ACC112 (cell line): ENCODE measurements at regions not wholly inside any gene's neighbourhood (a gene's known extent, or its start where the extent isn't known, plus 50 kb on each side); places are given as distances from the start of the nearest gene placed in this dataset.

Source experiments
- H2AFZ ChIP-seq: fragments of 200-600 bp; sonication (generic); one replicate; pipeline ENCODE4 v1.6.0; 2017; ENCODE audit warnings: antibody characterized with exemption, low read length; ENCODE audit not compliant: unreplicated experiment
- H3K27ac ChIP-seq: fragments of 200-600 bp; sonication (generic); 2 replicates; pipeline ENCODE4 v1.5.1; 2014; ENCODE audit warnings: low read depth, mild to moderate bottlenecking, antibody characterized with exemption, low read length, moderate library complexity
- H3K27me3 ChIP-seq: fragments of 200-600 bp; sonication (generic); 2 replicates; pipeline ENCODE4 v1.6.1; 2014; ENCODE audit warnings: mild to moderate bottlenecking, antibody characterized with exemption, low read length, moderate library complexity, mixed read lengths; ENCODE audit not compliant: insufficient read depth
- H3K36me3 ChIP-seq: fragments of 200-600 bp; sonication (generic); 2 replicates; pipeline ENCODE4 v1.6.1; 2016; ENCODE audit warnings: mild to moderate bottlenecking, antibody characterized with exemption, low read length, moderate library complexity, mixed read lengths; ENCODE audit not compliant: insufficient read depth
- H3K4me1 ChIP-seq: fragments of 200-600 bp; sonication (generic); one replicate; pipeline ENCODE4 v1.6.1; 2016; ENCODE audit warnings: low read length, mixed read lengths; ENCODE audit not compliant: insufficient read depth, unreplicated experiment, control insufficient read depth
- H3K4me3 ChIP-seq: fragments of 200-600 bp; sonication (generic); 2 replicates; pipeline ENCODE4 v1.5.1; 2014; ENCODE audit warnings: mild to moderate bottlenecking, low read depth, low read length
- H3K79me2 ChIP-seq: fragments of 200-600 bp; sonication (generic); one replicate; pipeline ENCODE4 v1.6.0; 2016; ENCODE audit warnings: low read length; ENCODE audit not compliant: control insufficient read depth, unreplicated experiment, insufficient read depth

- H3K27ac ChIP-seq: no peak overlapping the region
- no peaks in the 10 kb centered on the region for H3K79me2 ChIP-seq
- no peak overlapping the region for H2AFZ ChIP-seq
- no peaks in the 10 kb centered on the region for H3K36me3 ChIP-seq
- H3K4me1 ChIP-seq: no peaks in the 10 kb centered on the region
- H3K27me3 ChIP-seq: no peaks in the 10 kb centered on the region
- no peak overlapping the region for H3K4me3 ChIP-seq
Observed at GRCh38 chr9:119792242-119792641, 423.0 kb upstream of the BRINP1 start.

GRCh38 chr9:119789987-119790386 is 420.8 kb upstream of the BRINP1 start:
- no peak overlapping the region for H3K27ac ChIP-seq
- no peaks in the 10 kb centered on the region for H3K79me2 ChIP-seq
- no peak overlapping the region for H3K4me3 ChIP-seq
- no peaks in the 10 kb centered on the region for H3K36me3 ChIP-seq
- H3K4me1 ChIP-seq: no peaks in the 10 kb centered on the region
- H3K27me3 ChIP-seq: no peaks in the 10 kb centered on the region
- no peak overlapping the region for H2AFZ ChIP-seq

GRCh38 chr9:119788921-119789320 is 419.7 kb upstream of the BRINP1 start:
- Histone ChIP-seq H2AFZ (no peak overlapping the region), H3K4me1 (no peaks in the 10 kb centered on the region), H3K4me3 (no peak overlapping the region), H3K27me3 (no peaks in the 10 kb centered on the region), H3K36me3 (no peaks in the 10 kb centered on the region), H3K79me2 (no peaks in the 10 kb centered on the region), H3K27ac (no peak overlapping the region)

GRCh38 chr9:119781886-119782285 is 412.7 kb upstream of the BRINP1 start:
- H3K4me1 ChIP-seq: no peaks in the 10 kb centered on the region
- no peaks in the 10 kb centered on the region for H3K27me3 ChIP-seq
- no peak overlapping the region for H3K27ac ChIP-seq
- no peak overlapping the region for H2AFZ ChIP-seq
- H3K4me3 ChIP-seq: no peak overlapping the region
- no peaks in the 10 kb centered on the region for H3K79me2 ChIP-seq
- H3K36me3 ChIP-seq: no peaks in the 10 kb centered on the region

GRCh38 chr9:119775410-119775809 is 406.2 kb upstream of the BRINP1 start:
- Histone ChIP-seq H3K27me3 (no peaks in the 10 kb centered on the region), H3K4me3 (no peak overlapping the region), H3K4me1 (no peaks in the 10 kb centered on the region), H3K79me2 (no peaks in the 10 kb centered on the region), H2AFZ (no peak overlapping the region), H3K36me3 (no peaks in the 10 kb centered on the region), H3K27ac (no peak overlapping the region)

- no peaks in the 10 kb centered on the region for H3K27me3 ChIP-seq
- no peak overlapping the region for H2AFZ ChIP-seq
- H3K79me2 ChIP-seq: no peaks in the 10 kb centered on the region
- no peak overlapping the region for H3K27ac ChIP-seq
- H3K4me3 ChIP-seq: no peak overlapping the region
- H3K36me3 ChIP-seq: no peaks in the 10 kb centered on the region
- H3K4me1 ChIP-seq: no peaks in the 10 kb centered on the region
Observed at GRCh38 chr9:119773823-119774222, 404.6 kb upstream of the BRINP1 start.

- no peak overlapping the region for H3K27ac ChIP-seq
- H3K36me3 ChIP-seq: no peaks in the 10 kb centered on the region
- no peaks in the 10 kb centered on the region for H3K27me3 ChIP-seq
- H3K79me2 ChIP-seq: no peaks in the 10 kb centered on the region
- no peaks in the 10 kb centered on the region for H3K4me1 ChIP-seq
- no peak overlapping the region for H3K4me3 ChIP-seq
- no peak overlapping the region for H2AFZ ChIP-seq
Observed at GRCh38 chr9:119771341-119771740, 402.1 kb upstream of the BRINP1 start.

- Histone ChIP-seq H3K27me3 (no peaks in the 10 kb centered on the region), H3K4me1 (no peaks in the 10 kb centered on the region), H3K27ac (no peak overlapping the region), H2AFZ (no peak overlapping the region), H3K79me2 (no peaks in the 10 kb centered on the region), H3K4me3 (no peak overlapping the region), H3K36me3 (no peaks in the 10 kb centered on the region)
Observed at GRCh38 chr9:119768266-119768665, 399.0 kb upstream of the BRINP1 start.

GRCh38 chr9:119765632-119766175 is 396.5 kb upstream of the BRINP1 start:
- no peak overlapping the region for H3K4me3 ChIP-seq
- H3K27me3 ChIP-seq: no peaks in the 10 kb centered on the region

GRCh38 chr9:119763260-119763659 is 394.0 kb upstream of the BRINP1 start:
- H3K36me3 ChIP-seq: no peaks in the 10 kb centered on the region
- no peaks in the 10 kb centered on the region for H3K27me3 ChIP-seq
- H2AFZ ChIP-seq: no peak overlapping the region
- no peak overlapping the region for H3K27ac ChIP-seq
- H3K79me2 ChIP-seq: no peaks in the 10 kb centered on the region
- H3K4me3 ChIP-seq: no peak overlapping the region
- no peaks in the 10 kb centered on the region for H3K4me1 ChIP-seq

More at GRCh38 chr9:119765632-119766175, 396.5 kb upstream of the BRINP1 start:
- Histone ChIP-seq H3K27ac (no peak overlapping the region), H3K36me3 (no peaks in the 10 kb centered on the region), H2AFZ (no peak overlapping the region), H3K79me2 (no peaks in the 10 kb centered on the region), H3K4me1 (no peaks in the 10 kb centered on the region)

GRCh38 chr9:119761812-119762211 is 392.6 kb upstream of the BRINP1 start:
- H3K27me3 ChIP-seq: no peaks in the 10 kb centered on the region
- no peaks in the 10 kb centered on the region for H3K36me3 ChIP-seq
- H3K4me3 ChIP-seq: no peak overlapping the region
- H3K79me2 ChIP-seq: no peaks in the 10 kb centered on the region
- H2AFZ ChIP-seq: no peak overlapping the region
- no peaks in the 10 kb centered on the region for H3K4me1 ChIP-seq
- H3K27ac ChIP-seq: no peak overlapping the region
